Brain microvascular endothelial cell (primary cell): ENCODE measurements at regions not wholly inside any gene's neighbourhood (a gene's known extent, or its start where the extent isn't known, plus 50 kb on each side); places are given as distances from the start of the nearest gene placed in this dataset.

Experiments used
- DNase-seq: peaks from one replicate; pipeline ENCODE4 v3.0.0-alpha.2; 2020
- H3K27ac ChIP-seq: fragments of 250-450 bp; sonication (Bioruptor Pico); 2 replicates; pipeline ENCODE4 v1.5.1; 2020; ENCODE audit warnings: mild to moderate bottlenecking, moderate library complexity
- H3K27me3 ChIP-seq: fragments of 250-450 bp; sonication (Bioruptor Pico); replicated peaks from 2 replicates; pipeline ENCODE4 v1.5.1; 2020; ENCODE audit warnings: mild to moderate bottlenecking
- H3K36me3 ChIP-seq: fragments of 250-450 bp; sonication (Bioruptor Pico); replicated peaks from 2 replicates; pipeline ENCODE4 v1.5.1; 2020; ENCODE audit warnings: mild to moderate bottlenecking
- H3K4me3 ChIP-seq: 2 replicates; pipeline ENCODE4 v1.5.1; 2011; ENCODE audit warnings: low read depth, mild to moderate bottlenecking, control low read depth, low read length, moderate library complexity
- CTCF ChIP-seq: IDR thresholded peaks from 2 replicates; pipeline ENCODE4 v1.5.1; 2011; ENCODE audit warnings: low read depth, mild to moderate bottlenecking, moderate library complexity, low read length, control low read depth, inconsistent platforms; ENCODE audit errors: missing control alignments
- in situ Hi-C: cut with HindIII; loops from 2 replicates; pipeline ENCODE4 v1.10.0; 2017; ENCODE audit warnings: low sequenced_read_pairs, low pct_ligation_motif_present

DNA sequence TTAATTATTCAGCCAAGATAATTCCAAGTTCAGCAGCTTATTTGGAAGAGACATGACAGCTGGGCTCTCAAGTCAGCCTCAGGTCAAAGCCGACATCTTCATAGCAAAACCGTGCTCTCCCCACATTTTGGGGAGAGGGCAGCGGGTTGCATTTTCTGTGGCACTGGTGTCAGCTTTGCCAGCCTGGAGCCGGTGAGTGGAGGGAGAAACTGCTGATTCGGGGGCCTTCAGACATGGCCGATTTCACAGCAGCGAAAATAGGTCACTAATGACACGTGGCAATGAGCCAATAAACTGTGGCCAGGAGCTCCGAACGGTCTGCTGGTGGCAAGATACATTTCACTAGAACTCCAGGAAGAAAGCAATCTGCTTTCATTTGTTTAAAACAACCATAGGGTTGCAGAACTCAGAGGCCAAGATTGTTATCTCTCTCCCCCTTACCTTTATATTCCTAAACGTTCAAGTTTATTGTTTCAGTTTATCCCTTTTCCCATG, 173.2 kb downstream of the CAND1 start:
- TF ChIP-seq CTCF: no peak
- no peak overlapping the region for H3K4me3 ChIP-seq
- in situ Hi-C loops: no loop called here
- H3K36me3 ChIP-seq: no peaks in the 10 kb centered on the region
- no peaks in the 10 kb centered on the region for H3K27me3 ChIP-seq
- H3K27ac ChIP-seq: no peak overlapping the region
- DNase-seq: no peak

GRCh38 chr12:67442896-67443295, 173.7 kb downstream of the CAND1 start:
- Histone ChIP-seq H3K27ac (no peak overlapping the region), H3K27me3 (no peaks in the 10 kb centered on the region), H3K36me3 (no peaks in the 10 kb centered on the region), H3K4me3 (no peak overlapping the region)
- in situ Hi-C loops: no loop called here
- no peak for DNase-seq
- TF ChIP-seq CTCF: no peak

GRCh38 chr12:67444542-67444941, 175.4 kb downstream of the CAND1 start:
- TF ChIP-seq CTCF: no peak
- in situ Hi-C loops: no loop called here
- no peak overlapping the region for H3K4me3 ChIP-seq
- no peak overlapping the region for H3K27ac ChIP-seq
- DNase-seq: no peak
- no peaks in the 10 kb centered on the region for H3K36me3 ChIP-seq
- H3K27me3 ChIP-seq: no peaks in the 10 kb centered on the region

GRCh38 chr12:67446716-67447115, 177.6 kb downstream of the CAND1 start:
- TF ChIP-seq CTCF: no peak
- DNase-seq: no peak
- H3K36me3 ChIP-seq: no peaks in the 10 kb centered on the region
- no peak overlapping the region for H3K4me3 ChIP-seq
- H3K27me3 ChIP-seq: no peaks in the 10 kb centered on the region
- H3K27ac ChIP-seq: no peak overlapping the region
- in situ Hi-C loops: no loop called here

- in situ Hi-C loops: no loop called here
- Histone ChIP-seq H3K27ac (no peak overlapping the region), H3K27me3 (no peaks in the 10 kb centered on the region), H3K36me3 (no peaks in the 10 kb centered on the region), H3K4me3 (no peak overlapping the region)
- DNase-seq: no peak
- TF ChIP-seq CTCF: no peak
These were observed 178.0 kb downstream of the CAND1 start for GRCh38 chr12:67447180-67447579.

DNA sequence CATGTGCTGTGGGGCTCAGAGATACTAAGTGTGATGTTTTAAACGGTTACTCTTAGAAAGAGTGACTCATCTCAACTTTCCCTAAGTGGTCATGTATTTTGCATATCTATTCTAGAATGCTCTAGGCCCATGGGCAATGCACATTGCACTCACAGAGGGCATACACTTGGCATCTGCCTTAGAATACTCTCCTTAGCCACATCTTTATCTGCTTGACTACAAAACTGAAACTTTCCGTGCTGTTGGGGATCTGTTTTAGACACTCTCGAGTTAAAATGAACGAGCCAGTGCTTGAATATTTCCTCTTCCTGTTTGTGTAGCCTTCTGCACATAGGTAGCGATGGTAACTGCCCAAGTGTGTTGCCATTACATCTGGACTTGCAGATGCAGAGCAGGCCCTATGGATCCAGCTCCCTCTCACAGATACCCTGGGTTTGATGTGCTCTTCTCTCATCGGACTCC, 180.5 kb downstream of the CAND1 start:
- in situ Hi-C loops: no loop called here

More for the DNA sequence above, 180.5 kb downstream of the CAND1 start:
- no peaks in the 10 kb centered on the region for H3K36me3 ChIP-seq
- no peak overlapping the region for H3K4me3 ChIP-seq
- no peak for DNase-seq
- H3K27me3 ChIP-seq: no peaks in the 10 kb centered on the region
- TF ChIP-seq CTCF: no peak
- H3K27ac ChIP-seq: no peak overlapping the region
